HG03442 (cell line): ENCODE measurements at regions not wholly inside any gene's neighbourhood (a gene's known extent, or its start where the extent isn't known, plus 50 kb on each side); places are given as distances from the start of the nearest gene placed in this dataset.

Experiments used
- ATAC-seq: cut with Tn5 transposase; IDR thresholded peaks from one replicate; pipeline ENCODE4 v1.9.1; 2021; ENCODE audit warnings: mild to moderate bottlenecking, moderate library complexity; ENCODE audit not compliant: unreplicated experiment

- no peak for ATAC-seq
Observed at GRCh38 chr3:168909260-168909659, 754.3 kb downstream of the MECOM start.

GRCh38 chr3:168895419-168895818 is 768.1 kb downstream of the MECOM start:
- no peak for ATAC-seq

GRCh38 chr3:168894214-168894613 is 769.3 kb downstream of the MECOM start:
- ATAC-seq = no peak

- no peak for ATAC-seq
Observed at GRCh38 chr3:168889666-168890065, 773.8 kb downstream of the MECOM start.

GRCh38 chr3:168888781-168889180 is 774.7 kb downstream of the MECOM start:
- ATAC-seq = no peak

- no peak for ATAC-seq
Observed at GRCh38 chr3:168885028-168885427, 778.5 kb downstream of the MECOM start.

GRCh38 chr3:168884353-168884903 is 779.1 kb downstream of the MECOM start:
- no peak for ATAC-seq

- no peak for ATAC-seq
Observed at GRCh38 chr3:168883145-168883544, 780.4 kb downstream of the MECOM start.

- no peak for ATAC-seq
Observed at GRCh38 chr3:168881804-168882203, 781.7 kb downstream of the MECOM start.

GRCh38 chr3:168878655-168879054 is 782.9 kb upstream of the GOLIM4 start:
- peak; percentile 42 for ATAC-seq

- no peak for ATAC-seq
Observed at GRCh38 chr3:168877899-168878298, 782.2 kb upstream of the GOLIM4 start.

GRCh38 chr3:168876346-168877035 is 780.8 kb upstream of the GOLIM4 start:
- ATAC-seq = no peak

- no peak for ATAC-seq
Observed at GRCh38 chr3:168872826-168873225, 777.1 kb upstream of the GOLIM4 start.

- ATAC-seq = no peak
Observed at GRCh38 chr3:168870892-168871291, 775.2 kb upstream of the GOLIM4 start.

- no peak for ATAC-seq
Observed at GRCh38 chr3:168865022-168865551, 769.4 kb upstream of the GOLIM4 start.

- no peak for ATAC-seq
Observed at GRCh38 chr3:168864107-168865021, 768.6 kb upstream of the GOLIM4 start.

- ATAC-seq = no peak
Observed at GRCh38 chr3:168863561-168863960, 767.8 kb upstream of the GOLIM4 start.

GRCh38 chr3:168862466-168862865 is 766.7 kb upstream of the GOLIM4 start:
- no peak for ATAC-seq

- no peak for ATAC-seq
Observed at GRCh38 chr3:168860592-168860991, 764.9 kb upstream of the GOLIM4 start.

- no peak for ATAC-seq
Observed at GRCh38 chr3:168860028-168860427, 764.3 kb upstream of the GOLIM4 start.

GRCh38 chr3:168859574-168859973 is 763.9 kb upstream of the GOLIM4 start:
- ATAC-seq = no peak

- ATAC-seq = no peak
Observed at GRCh38 chr3:168859143-168859542, 763.4 kb upstream of the GOLIM4 start.
